GM19328 (cell line): ENCODE measurements at regions not wholly inside any gene's neighbourhood (a gene's known extent, or its start where the extent isn't known, plus 50 kb on each side); places are given as distances from the start of the nearest gene placed in this dataset.

Experiments used
- ATAC-seq: cut with Tn5 transposase; IDR thresholded peaks from one replicate; pipeline ENCODE4 v1.9.1; 2021; ENCODE audit warnings: mild to moderate bottlenecking, moderate library complexity; ENCODE audit not compliant: unreplicated experiment

GRCh38 chr1:30385246-30385995 is 338.0 kb downstream of the MATN1 start:
- no peak for ATAC-seq

GRCh38 chr1:30384286-30385245 is 338.8 kb downstream of the MATN1 start:
- no peak for ATAC-seq

DNA sequence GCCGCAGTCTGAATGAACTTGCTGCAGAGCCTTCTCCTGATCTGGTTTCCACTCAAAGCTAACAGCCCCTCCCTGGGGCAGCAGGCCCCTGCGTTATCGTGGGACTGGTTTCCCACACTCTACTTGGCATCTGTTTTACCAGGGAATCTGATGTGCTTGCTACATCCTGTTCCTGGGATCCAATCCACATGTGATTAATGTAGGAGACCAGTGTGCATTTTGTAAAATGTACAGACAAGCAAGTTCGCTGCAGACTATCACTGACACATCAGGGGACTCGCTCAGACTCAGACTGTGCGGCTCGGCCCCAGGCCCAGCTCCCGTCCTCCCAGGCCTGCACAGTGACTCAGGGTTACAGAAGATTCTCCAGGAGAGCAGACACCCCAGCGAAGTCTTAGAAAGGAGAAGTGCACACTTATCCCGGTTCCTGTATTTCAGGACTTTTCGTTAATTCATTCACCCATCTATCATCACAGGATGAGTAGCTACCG is 340.1 kb downstream of the MATN1 start:
- ATAC-seq, result no peak

DNA sequence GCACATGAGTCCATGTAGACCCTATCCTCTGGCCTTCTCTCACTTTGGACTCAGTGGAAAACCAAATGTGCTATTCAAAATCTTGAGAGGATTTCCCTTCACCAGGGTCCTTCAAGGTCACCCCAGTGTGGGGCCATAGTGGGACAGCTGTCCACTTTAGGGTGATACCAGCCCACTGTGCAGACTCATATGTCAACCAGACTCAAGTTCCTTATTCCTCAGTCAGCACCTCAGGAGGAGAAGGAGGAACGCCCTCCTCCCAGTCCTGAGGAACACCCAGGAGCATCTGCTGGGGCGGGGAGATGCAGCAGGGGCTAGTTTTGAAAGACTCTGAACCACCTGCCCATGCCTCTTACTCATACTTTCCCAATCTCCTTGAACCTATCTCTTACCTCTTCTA is 340.9 kb downstream of the MATN1 start:
- ATAC-seq, result no peak

GRCh38 chr1:30381671-30382365 is 341.6 kb downstream of the MATN1 start:
- no peak for ATAC-seq

- ATAC-seq, result no peak
Observed at GRCh38 chr1:30381266-30381665, 342.1 kb downstream of the MATN1 start.

DNA sequence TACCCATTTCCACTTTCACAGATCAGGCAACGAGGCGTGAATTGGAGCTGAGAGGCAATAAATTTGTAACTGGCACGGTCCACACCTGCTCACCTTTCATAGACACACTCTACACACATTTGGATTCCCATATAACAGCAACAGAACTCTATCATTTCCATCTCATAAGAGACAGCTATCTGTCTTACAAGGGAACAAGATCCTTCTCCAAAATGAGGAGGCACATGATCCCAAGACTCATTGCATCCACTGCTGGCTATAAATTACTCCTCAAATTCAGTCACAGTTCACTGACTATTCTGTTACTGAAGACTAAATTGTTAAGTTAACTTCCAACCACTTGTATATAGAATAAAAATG is 342.8 kb downstream of the MATN1 start:
- ATAC-seq, result no peak

- ATAC-seq, result no peak
Observed at GRCh38 chr1:30379684-30380624, 343.4 kb downstream of the MATN1 start.

GRCh38 chr1:30378991-30379581 is 344.3 kb downstream of the MATN1 start:
- ATAC-seq, result no peak

DNA sequence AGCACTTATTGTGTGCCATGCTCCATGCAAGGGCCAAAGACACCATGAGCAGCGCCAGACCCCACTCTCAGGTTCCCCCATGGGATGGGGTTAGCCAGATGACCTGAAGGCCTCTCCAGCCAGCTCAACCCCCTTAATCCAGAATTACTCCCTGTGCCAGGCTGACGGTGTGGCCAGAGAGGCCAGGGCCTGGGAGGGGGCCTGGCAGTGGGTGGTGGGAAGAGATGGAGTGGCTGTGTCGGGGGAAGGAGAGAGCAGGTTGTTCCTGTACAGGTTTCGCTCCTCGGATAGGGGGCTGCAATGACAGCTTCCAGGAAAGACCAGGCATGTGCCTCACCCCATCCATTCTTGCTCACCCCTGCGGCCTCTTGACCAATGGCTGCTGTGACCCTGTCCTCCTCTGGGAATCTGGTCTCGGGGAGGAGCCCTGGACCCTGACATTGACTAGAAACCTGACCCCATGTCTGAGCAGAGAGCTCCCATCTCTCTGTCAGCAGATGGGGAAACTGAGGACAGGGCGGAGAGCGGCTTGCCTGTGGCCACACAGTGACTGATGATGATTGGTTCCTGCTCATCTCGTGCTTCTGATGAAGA is 345.3 kb downstream of the MATN1 start:
- no peak for ATAC-seq

DNA sequence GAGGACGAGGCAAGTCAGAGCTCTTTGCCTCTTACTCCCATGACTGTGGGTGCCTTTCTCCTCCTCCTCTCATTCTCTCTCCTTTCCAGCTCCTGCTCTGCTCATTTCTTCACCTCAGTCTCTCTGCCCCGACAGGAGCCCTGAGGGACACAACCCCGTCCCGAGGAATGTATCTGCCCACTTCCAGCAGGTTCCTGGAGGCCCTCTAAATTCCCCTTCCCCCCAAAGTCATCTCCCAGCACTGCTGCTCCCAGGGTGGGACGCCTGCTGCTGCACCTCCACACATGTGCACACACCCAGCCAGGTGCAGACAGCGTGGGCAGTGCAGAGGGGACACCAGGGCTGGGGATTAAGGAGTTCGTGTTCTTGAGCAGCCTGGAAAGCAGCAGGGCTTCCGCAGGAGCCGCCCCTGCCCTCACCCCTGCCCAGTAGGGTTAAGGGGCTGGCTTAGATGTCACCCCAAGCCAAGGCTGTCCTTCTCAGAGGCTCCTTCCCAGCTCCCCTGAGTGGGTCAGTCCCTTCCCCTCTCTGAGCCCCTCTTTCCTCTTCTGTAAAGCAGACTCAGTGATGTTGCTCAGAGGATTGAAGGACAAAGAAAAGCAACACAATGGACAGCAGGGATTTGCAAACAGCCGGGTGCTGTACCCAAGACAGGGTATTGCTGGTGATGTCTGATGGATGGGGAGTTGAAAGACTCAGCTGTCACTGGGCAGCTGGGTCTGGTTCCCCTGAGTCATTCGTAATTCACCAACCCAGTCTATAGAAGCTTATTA is 346.0 kb downstream of the MATN1 start:
- no peak for ATAC-seq

DNA sequence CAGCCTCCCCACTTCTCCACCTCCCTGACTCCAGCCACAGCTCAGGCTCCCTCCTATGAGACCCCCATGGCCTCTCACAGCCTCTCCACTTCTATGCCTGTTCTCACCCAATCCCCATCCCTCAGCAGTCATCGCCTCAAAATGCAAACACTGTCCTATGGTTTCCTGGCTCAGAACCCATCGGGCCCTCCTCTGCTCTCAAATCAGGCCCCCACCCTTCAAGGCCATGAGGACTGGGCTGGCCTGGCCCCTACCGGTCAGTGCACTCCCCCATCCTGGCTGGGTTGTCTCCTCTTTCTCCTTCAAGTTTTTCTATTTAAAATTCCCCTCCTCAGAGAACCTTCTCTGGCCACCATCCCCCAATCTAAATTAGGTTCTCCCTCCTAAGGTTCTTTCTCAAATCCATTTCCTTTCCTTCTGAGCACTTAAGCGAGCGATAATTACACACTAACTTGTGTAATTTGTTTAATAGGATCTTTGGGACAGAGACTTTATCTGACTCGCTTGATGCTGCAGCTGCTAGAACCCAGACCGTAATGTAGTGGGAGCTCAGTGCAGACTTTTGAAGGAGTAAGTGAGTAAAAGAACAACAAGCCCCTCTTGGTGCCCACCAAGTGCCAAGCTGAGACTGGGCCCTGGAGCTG is 347.2 kb downstream of the MATN1 start:
- ATAC-seq, result no peak

GRCh38 chr1:30375156-30375555 is 348.2 kb downstream of the MATN1 start:
- ATAC-seq, result no peak

DNA sequence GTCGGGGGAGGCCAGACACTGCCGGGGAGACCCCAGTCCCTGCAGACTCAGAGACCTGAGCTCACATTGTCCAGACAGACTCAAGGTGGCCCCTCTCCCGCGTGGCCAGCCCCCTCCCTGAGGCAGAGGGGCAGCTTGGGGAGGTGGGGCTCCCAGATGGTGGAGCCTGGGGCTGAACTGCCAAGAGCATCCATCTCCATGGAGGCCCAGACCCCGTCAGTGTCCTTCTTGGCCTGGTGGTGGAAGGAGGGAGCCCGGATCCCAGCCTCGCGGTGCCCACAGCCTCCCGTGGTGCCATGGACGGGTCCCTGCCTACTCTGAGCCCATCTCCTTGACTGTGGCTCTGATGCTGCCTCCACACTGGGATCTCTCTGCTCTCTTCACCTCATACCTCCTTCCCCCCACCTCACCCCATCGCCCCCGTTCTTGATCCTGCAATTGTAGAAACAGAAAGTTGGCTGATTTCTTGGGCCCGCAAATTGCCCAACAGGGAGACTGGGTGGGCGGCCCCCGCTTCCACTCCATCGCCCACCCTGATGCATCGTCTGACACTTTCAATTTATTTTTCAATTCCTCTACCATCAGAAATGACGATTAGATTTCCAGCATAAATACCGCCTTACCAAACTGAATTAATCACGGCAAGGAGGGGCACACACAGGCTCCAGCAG is 348.9 kb downstream of the MATN1 start:
- ATAC-seq, result no peak

- ATAC-seq, result no peak
Observed at GRCh38 chr1:30373471-30374399, 349.6 kb downstream of the MATN1 start.

DNA sequence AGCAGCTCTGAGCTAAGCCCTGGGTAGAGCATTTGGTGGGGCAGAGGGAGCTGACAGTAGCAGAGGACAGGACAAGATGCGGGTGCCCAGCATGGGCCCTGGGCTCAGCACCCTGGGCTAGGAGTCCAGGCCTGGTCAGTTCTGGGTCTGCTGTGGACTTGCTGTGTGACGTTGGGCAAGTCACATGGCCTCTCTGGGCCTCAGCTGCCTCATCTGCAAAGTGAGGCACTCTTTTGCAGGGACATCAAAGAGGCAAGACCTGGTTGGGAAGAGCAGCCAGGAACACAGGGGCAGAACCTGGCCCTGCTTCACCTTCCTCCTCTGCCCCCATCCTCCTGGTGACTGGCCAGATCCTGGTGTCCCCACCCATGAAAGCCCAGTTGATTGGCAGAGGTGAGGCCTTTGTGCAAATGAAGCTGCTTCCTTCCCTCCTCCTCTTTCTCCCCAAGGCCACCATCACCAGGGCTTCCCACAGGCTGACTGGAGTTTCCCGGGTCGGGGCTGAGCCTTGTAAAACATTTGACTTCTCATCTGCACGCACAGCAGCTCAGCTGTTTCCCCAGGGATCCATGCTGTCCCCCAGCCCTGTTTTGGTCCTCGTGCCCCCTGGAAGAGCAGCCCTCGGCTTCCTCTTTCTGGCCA is 350.5 kb downstream of the MATN1 start:
- ATAC-seq, result no peak
